BLaER1 treated with 17β-estradiol and CSF1 and Interleukin-3, amounts not matched to agents 10 nM and 100 nM (cell line): ENCODE measurements at regions not wholly inside any gene's neighbourhood (a gene's known extent, or its start where the extent isn't known, plus 50 kb on each side); places are given as distances from the start of the nearest gene placed in this dataset.
"Not testable (repeated sequence)": the region's sequence is repeated elsewhere in the genome, so short reads cannot be mapped to it uniquely, and the experiment has no call there.

Experiments used
- H3K27ac ChIP-seq, 11 experiments: shearing (Covaris generic); formaldehyde crosslinking; 2 replicates each; pipeline ENCODE4 v1.8.1; 2022
- H3K27me3 ChIP-seq, 11 experiments: shearing (Covaris generic); formaldehyde crosslinking; 2 replicates each; pipeline ENCODE4 v1.8.1; 2022
- H3K36me3 ChIP-seq, 11 experiments: shearing (Covaris generic); formaldehyde crosslinking; 2 replicates each; pipeline ENCODE4 v1.8.1; 2022
- H3K4me1 ChIP-seq, 10 experiments: shearing (Covaris generic); formaldehyde crosslinking; 2 replicates each; pipeline ENCODE4 v1.8.1; 2022
- H3K4me2 ChIP-seq, 11 experiments: shearing (Covaris generic); formaldehyde crosslinking; 2 replicates each; pipeline ENCODE4 v1.8.1; 2022
- H3K4me3 ChIP-seq, 10 experiments: shearing (Covaris generic); formaldehyde crosslinking; 2 replicates each; pipeline ENCODE4 v1.8.1; 2022
- H3K9ac ChIP-seq, 11 experiments: shearing (Covaris generic); formaldehyde crosslinking; 2 replicates each; pipeline ENCODE4 v1.8.1; 2022
- H3K9me3 ChIP-seq, 11 experiments: shearing (Covaris generic); formaldehyde crosslinking; replicated peaks in 1 of 11; 2 replicates each; pipeline ENCODE4 v1.8.1; 2022
- H4K20me1 ChIP-seq, 11 experiments: shearing (Covaris generic); formaldehyde crosslinking; 2 replicates each; pipeline ENCODE4 v1.8.1; 2022
- Cebpa-rat ChIP-seq, 11 experiments: shearing (Covaris generic); IDR thresholded peaks; 2 replicates each; pipeline ENCODE4 v1.8.1; 2022

- Histone ChIP-seq H3K27me3 (no peaks in the 10 kb centered on the region), H3K4me3 (no peak overlapping the region), H3K27ac (no peak overlapping the region), H3K9ac (no peak overlapping the region), H3K9me3 (peaks cover 20 to 33% (median 30%) of the 10 kb centered on the region in 11 experiments), H3K4me1 (peaks cover 0 to 8% (median 0%) of the 10 kb centered on the region in 10 experiments; a peak in 6 of 20 replicates), H3K4me2 (no peak overlapping the region), H3K36me3 (no peaks in the 10 kb centered on the region), H4K20me1 (no peaks in the 10 kb centered on the region)
- TF ChIP-seq Cebpa-rat (IDR thresholded peaks at IDR 0.05), result no peak
Measured at GRCh38 chr3:66910266-66911055, 87.6 kb upstream of the KBTBD8 start.

DNA sequence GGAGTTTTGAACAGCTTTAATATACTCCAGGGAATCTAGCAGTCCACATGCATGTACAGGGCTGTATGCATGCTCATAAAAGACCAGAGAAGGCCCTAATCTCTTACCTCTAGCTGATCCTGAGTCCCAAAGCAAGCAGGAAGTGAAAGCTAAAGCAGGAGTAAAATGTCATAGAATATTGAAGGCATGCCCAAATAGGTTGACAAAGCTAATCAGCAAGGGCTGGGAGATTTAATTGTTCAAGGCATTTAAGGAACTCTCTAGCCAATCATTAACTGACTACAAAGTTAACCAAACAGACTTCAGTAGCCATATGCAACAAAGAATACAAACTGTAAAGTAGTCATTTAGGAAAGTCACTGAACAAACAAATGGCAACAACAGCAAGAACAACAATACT is 85.8 kb upstream of the KBTBD8 start:
- Histone ChIP-seq H3K27me3 (no peaks in the 10 kb centered on the region), H3K9ac (no peak overlapping the region), H3K9me3 (peaks cover 24 to 38% (median 33%) of the 10 kb centered on the region in 11 experiments), H3K4me3 (no peak overlapping the region), H3K4me2 (no peak overlapping the region), H3K27ac (no peak overlapping the region), H3K36me3 (no peaks in the 10 kb centered on the region), H3K4me1 (no peaks in the 10 kb centered on the region), H4K20me1 (no peaks in the 10 kb centered on the region)
- TF ChIP-seq Cebpa-rat (IDR thresholded peaks at IDR 0.05), result no peak

DNA sequence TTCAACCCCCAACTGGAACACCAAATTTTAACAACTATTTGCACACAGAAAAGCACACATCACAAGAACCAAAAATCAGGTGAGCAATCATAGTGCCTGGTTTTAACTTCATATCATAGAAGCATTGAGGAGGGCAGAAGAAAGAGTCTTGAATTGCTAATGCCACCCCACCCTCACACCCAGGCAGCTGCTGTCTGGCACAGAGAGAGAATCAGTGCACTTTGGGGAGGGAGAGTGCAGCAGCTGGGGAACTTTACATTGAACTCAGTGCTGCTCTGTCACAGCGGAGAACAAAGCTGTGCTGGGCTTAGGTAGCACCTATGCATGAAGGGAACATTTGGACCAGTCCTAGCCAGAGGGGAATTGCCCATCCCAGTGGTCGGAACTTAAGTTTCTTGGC is 76.0 kb upstream of the KBTBD8 start:
- TF ChIP-seq Cebpa-rat (IDR thresholded peaks at IDR 0.05), result no peak
- no peak overlapping the region for H3K4me3 ChIP-seq
- no peak overlapping the region for H3K4me2 ChIP-seq
- no peaks in the 10 kb centered on the region for H3K4me1 ChIP-seq
- H4K20me1 ChIP-seq, result no peaks in the 10 kb centered on the region
- H3K9me3 ChIP-seq, result peaks cover 0 to 23% (median 11%) of the 10 kb centered on the region in 11 experiments; a peak in 11 of 22 replicates
- H3K9ac ChIP-seq, result no peak overlapping the region
- H3K27ac ChIP-seq, result no peak overlapping the region
- no peaks in the 10 kb centered on the region for H3K36me3 ChIP-seq
- H3K27me3 ChIP-seq, result no peaks in the 10 kb centered on the region

- no peak for TF ChIP-seq Cebpa-rat (IDR thresholded peaks at IDR 0.05)
- no peak overlapping the region for H3K9ac ChIP-seq
- H3K4me3 ChIP-seq, result no peak overlapping the region
- H3K9me3 ChIP-seq, result peaks cover 0 to 23% (median 11%) of the 10 kb centered on the region in 11 experiments; a peak in 11 of 22 replicates
- no peaks in the 10 kb centered on the region for H4K20me1 ChIP-seq
- H3K27me3 ChIP-seq, result no peaks in the 10 kb centered on the region
- no peak overlapping the region for H3K27ac ChIP-seq
- no peak overlapping the region for H3K4me2 ChIP-seq
- no peaks in the 10 kb centered on the region for H3K4me1 ChIP-seq
- H3K36me3 ChIP-seq, result no peaks in the 10 kb centered on the region
Measured at GRCh38 chr3:66923969-66924368, 74.1 kb upstream of the KBTBD8 start.

GRCh38 chr3:66928252-66928651 is 69.9 kb upstream of the KBTBD8 start:
- H3K27me3 ChIP-seq, result no peaks in the 10 kb centered on the region
- no peak overlapping the region for H3K4me2 ChIP-seq
- H3K4me3 ChIP-seq, result no peak overlapping the region
- H3K9ac ChIP-seq, result no peak overlapping the region
- H3K9me3 ChIP-seq, result no peaks in the 10 kb centered on the region
- TF ChIP-seq Cebpa-rat (IDR thresholded peaks at IDR 0.05), result no peak
- no peaks in the 10 kb centered on the region for H3K4me1 ChIP-seq
- H4K20me1 ChIP-seq, result no peaks in the 10 kb centered on the region
- no peak overlapping the region for H3K27ac ChIP-seq
- no peaks in the 10 kb centered on the region for H3K36me3 ChIP-seq

GRCh38 chr3:66931291-66931690 is 66.8 kb upstream of the KBTBD8 start:
- Histone ChIP-seq H3K9ac (no peak overlapping the region), H3K27ac (no peak overlapping the region), H3K4me2 (no peak overlapping the region), H3K4me3 (no peak overlapping the region), H3K27me3 (no peaks in the 10 kb centered on the region), H3K4me1 (no peaks in the 10 kb centered on the region), H3K36me3 (no peaks in the 10 kb centered on the region), H3K9me3 (no peaks in the 10 kb centered on the region), H4K20me1 (no peaks in the 10 kb centered on the region)
- no peak for TF ChIP-seq Cebpa-rat (IDR thresholded peaks at IDR 0.05)

DNA sequence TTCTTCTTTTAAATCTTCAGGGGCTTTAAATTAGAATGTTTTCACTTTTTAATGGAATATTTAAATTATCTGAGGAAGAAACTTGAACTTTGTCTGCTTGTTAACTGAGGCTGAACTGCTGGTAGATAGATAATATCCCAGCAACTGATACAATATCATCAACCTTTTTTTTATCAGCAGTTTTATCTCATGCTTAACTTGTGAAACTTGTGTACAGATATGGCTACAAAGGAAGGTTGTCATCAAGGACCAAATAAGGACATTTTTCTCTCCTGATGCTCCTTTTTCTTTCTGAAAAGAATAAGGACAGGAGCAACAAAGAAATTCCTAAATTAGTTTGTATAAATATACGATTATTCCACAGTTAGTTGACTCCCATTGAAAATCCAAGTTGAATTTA is 66.4 kb upstream of the KBTBD8 start:
- no peak overlapping the region for H3K27ac ChIP-seq
- H3K9ac ChIP-seq, result no peak overlapping the region
- no peak overlapping the region for H3K4me2 ChIP-seq

DNA sequence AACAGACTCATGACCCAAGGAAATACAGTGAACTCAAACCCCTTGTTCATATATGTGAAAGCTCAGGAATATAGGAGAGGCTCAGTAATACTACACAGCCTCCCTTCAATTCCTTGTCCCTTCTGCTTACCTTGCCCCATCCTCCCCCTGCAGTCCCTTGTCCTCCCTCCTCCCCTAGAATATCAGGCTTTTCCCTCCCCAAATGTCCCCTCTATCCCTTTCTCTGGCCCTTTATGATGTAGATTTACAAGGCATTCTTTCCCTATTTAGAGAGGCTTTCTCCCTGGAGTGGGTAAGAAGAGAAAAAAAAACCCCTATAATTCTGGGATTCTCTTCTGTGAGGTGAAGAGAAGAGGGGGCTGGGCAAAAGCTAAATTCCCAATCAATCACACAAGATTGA is 64.9 kb upstream of the KBTBD8 start:
- no peaks in the 10 kb centered on the region for H4K20me1 ChIP-seq
- H3K27me3 ChIP-seq, result no peaks in the 10 kb centered on the region
- TF ChIP-seq Cebpa-rat (IDR thresholded peaks at IDR 0.05), result no peak
- H3K9ac ChIP-seq, result no peak overlapping the region
- H3K4me1 ChIP-seq, result no peaks in the 10 kb centered on the region
- no peak overlapping the region for H3K27ac ChIP-seq
- no peak overlapping the region for H3K4me3 ChIP-seq
- no peaks in the 10 kb centered on the region for H3K36me3 ChIP-seq
- no peaks in the 10 kb centered on the region for H3K9me3 ChIP-seq
- H3K4me2 ChIP-seq, result no peak overlapping the region

More for the DNA sequence above, 66.4 kb upstream of the KBTBD8 start:
- H3K27me3 ChIP-seq, result no peaks in the 10 kb centered on the region
- no peaks in the 10 kb centered on the region for H3K4me1 ChIP-seq
- no peaks in the 10 kb centered on the region for H3K36me3 ChIP-seq
- H3K9me3 ChIP-seq, result no peaks in the 10 kb centered on the region
- TF ChIP-seq Cebpa-rat (IDR thresholded peaks at IDR 0.05), result no peak
- H4K20me1 ChIP-seq, result no peaks in the 10 kb centered on the region
- H3K4me3 ChIP-seq, result no peak overlapping the region

GRCh38 chr3:66934041-66934440 is 64.1 kb upstream of the KBTBD8 start:
- no peak overlapping the region for H3K4me3 ChIP-seq
- H3K27ac ChIP-seq, result no peak overlapping the region
- no peaks in the 10 kb centered on the region for H3K9me3 ChIP-seq
- no peaks in the 10 kb centered on the region for H3K27me3 ChIP-seq
- no peak overlapping the region for H3K9ac ChIP-seq
- no peak for TF ChIP-seq Cebpa-rat (IDR thresholded peaks at IDR 0.05)
- H3K4me2 ChIP-seq, result no peak overlapping the region
- no peaks in the 10 kb centered on the region for H4K20me1 ChIP-seq
- no peaks in the 10 kb centered on the region for H3K4me1 ChIP-seq
- H3K36me3 ChIP-seq, result no peaks in the 10 kb centered on the region

GRCh38 chr3:66934725-66935124 is 63.4 kb upstream of the KBTBD8 start:
- no peak for TF ChIP-seq Cebpa-rat (IDR thresholded peaks at IDR 0.05)
- Histone ChIP-seq H3K36me3 (no peaks in the 10 kb centered on the region), H3K4me2 (no peak overlapping the region), H3K27ac (no peak overlapping the region), H3K27me3 (no peaks in the 10 kb centered on the region), H3K9me3 (no peaks in the 10 kb centered on the region), H3K9ac (no peak overlapping the region), H4K20me1 (no peaks in the 10 kb centered on the region), H3K4me1 (no peaks in the 10 kb centered on the region), H3K4me3 (no peak overlapping the region)

GRCh38 chr3:66937041-66937440 is 61.1 kb upstream of the KBTBD8 start:
- H3K36me3 ChIP-seq, H3K9ac ChIP-seq, H3K9me3 ChIP-seq, H3K27ac ChIP-seq, H3K4me1 ChIP-seq, H3K4me3 ChIP-seq, H3K4me2 ChIP-seq, H3K27me3 ChIP-seq, H4K20me1 ChIP-seq: not testable (repeated sequence)
